ENCODE measurements at regions not wholly inside any gene's neighbourhood (a gene's known extent, or its start where the extent isn't known, plus 50 kb on each side); places are given as distances from the start of the nearest gene placed in this dataset.

GRCh38 chr2:228796386-228796785, 474.7 kb downstream of the PID1 start:
- no peaks in the 10 kb centered on the region for H3K36me3 ChIP-seq (ENCODE audit: control insufficient read depth in 3 of 3, insufficient read depth in 2 of 3, low read depth in 1 of 3, low read length in 3 of 3)
- no peak overlapping the region for H3K27ac ChIP-seq (ENCODE audit: low read depth in 1 of 3, low read length in 2 of 3)
- no peaks in the 10 kb centered on the region for H3K27me3 ChIP-seq (ENCODE audit: control insufficient read depth in 3 of 3, insufficient read depth in 3 of 3, low read length in 3 of 3)
- DNase-seq, result no peak
- 73 to 79% (median 74%) methylated on average over 2 of the region's 2 CpGs for WGBS, 3 donors
- no peaks in the 10 kb centered on the region for H3K4me1 ChIP-seq (ENCODE audit: control insufficient read depth in 3 of 3, insufficient read depth in 2 of 3, low read depth in 1 of 3, low read length in 2 of 3)
- H3K9me3 ChIP-seq (ENCODE audit: control insufficient read depth in 2 of 2, insufficient read depth in 1 of 2, low read depth in 1 of 2, low read length in 1 of 2), result no peaks in the 10 kb centered on the region
- FAIRE-seq, result no peak
- no peak overlapping the region for H3K4me3 ChIP-seq (ENCODE audit: low read depth in 1 of 3, low read length in 3 of 3)

GRCh38 chr2:228793116-228793515, 478.0 kb downstream of the PID1 start:
- Histone ChIP-seq H3K4me1 (ENCODE audit: control insufficient read depth in 3 of 3, insufficient read depth in 2 of 3, low read depth in 1 of 3, low read length in 2 of 3) (no peaks in the 10 kb centered on the region), H3K9me3 (ENCODE audit: control insufficient read depth in 2 of 2, insufficient read depth in 1 of 2, low read depth in 1 of 2, low read length in 1 of 2) (no peaks in the 10 kb centered on the region), H3K27me3 (ENCODE audit: control insufficient read depth in 3 of 3, insufficient read depth in 3 of 3, low read length in 3 of 3) (no peaks in the 10 kb centered on the region), H3K36me3 (ENCODE audit: control insufficient read depth in 3 of 3, insufficient read depth in 2 of 3, low read depth in 1 of 3, low read length in 3 of 3) (no peaks in the 10 kb centered on the region), H3K27ac (ENCODE audit: low read depth in 1 of 3, low read length in 2 of 3) (no peak overlapping the region), H3K4me3 (ENCODE audit: low read depth in 1 of 3, low read length in 3 of 3) (no peak overlapping the region)
- 63 to 72% (median 69%) methylated on average over 2 of the region's 2 CpGs for WGBS, 3 donors
- FAIRE-seq (no peak), DNase-seq (no peak)

GRCh38 chr2:228786901-228787300, 484.2 kb downstream of the PID1 start:
- no peak overlapping the region for H3K4me3 ChIP-seq (ENCODE audit: low read depth in 1 of 3, low read length in 3 of 3)
- H3K27ac ChIP-seq (ENCODE audit: low read depth in 1 of 3, low read length in 2 of 3), result no peak overlapping the region
- no peaks in the 10 kb centered on the region for H3K36me3 ChIP-seq (ENCODE audit: control insufficient read depth in 3 of 3, insufficient read depth in 2 of 3, low read depth in 1 of 3, low read length in 3 of 3)
- no peaks in the 10 kb centered on the region for H3K27me3 ChIP-seq (ENCODE audit: control insufficient read depth in 3 of 3, insufficient read depth in 3 of 3, low read length in 3 of 3)
- H3K4me1 ChIP-seq (ENCODE audit: control insufficient read depth in 3 of 3, insufficient read depth in 2 of 3, low read depth in 1 of 3, low read length in 2 of 3), result no peaks in the 10 kb centered on the region
- DNase-seq, result no peak
- no peak for FAIRE-seq
- WGBS, 3 donors, result 73 to 83% (median 76%) methylated on average over 6 of the region's 6 CpGs
- no peaks in the 10 kb centered on the region for H3K9me3 ChIP-seq (ENCODE audit: control insufficient read depth in 2 of 2, insufficient read depth in 1 of 2, low read depth in 1 of 2, low read length in 1 of 2)

GRCh38 chr2:228782281-228782680, 488.8 kb downstream of the PID1 start:
- FAIRE-seq (no peak), DNase-seq (no peak)
- Histone ChIP-seq H3K4me3 (ENCODE audit: low read depth in 1 of 3, low read length in 3 of 3) (no peak overlapping the region), H3K4me1 (ENCODE audit: control insufficient read depth in 3 of 3, insufficient read depth in 2 of 3, low read depth in 1 of 3, low read length in 2 of 3) (no peaks in the 10 kb centered on the region), H3K27ac (ENCODE audit: low read depth in 1 of 3, low read length in 2 of 3) (no peak overlapping the region), H3K9me3 (ENCODE audit: control insufficient read depth in 2 of 2, insufficient read depth in 1 of 2, low read depth in 1 of 2, low read length in 1 of 2) (no peaks in the 10 kb centered on the region), H3K36me3 (ENCODE audit: control insufficient read depth in 3 of 3, insufficient read depth in 2 of 3, low read depth in 1 of 3, low read length in 3 of 3) (no peaks in the 10 kb centered on the region), H3K27me3 (ENCODE audit: control insufficient read depth in 3 of 3, insufficient read depth in 3 of 3, low read length in 3 of 3) (no peaks in the 10 kb centered on the region)
- 50 to 77% (median 62%) methylated on average over 4 of the region's 4 CpGs for WGBS, 3 donors

- FAIRE-seq (no peak), DNase-seq (no peak)
- no peaks in the 10 kb centered on the region for H3K9me3 ChIP-seq (ENCODE audit: control insufficient read depth in 2 of 2, insufficient read depth in 1 of 2, low read depth in 1 of 2, low read length in 1 of 2)
- no peak overlapping the region for H3K27ac ChIP-seq (ENCODE audit: low read depth in 1 of 3, low read length in 2 of 3)
- no peaks in the 10 kb centered on the region for H3K27me3 ChIP-seq (ENCODE audit: control insufficient read depth in 3 of 3, insufficient read depth in 3 of 3, low read length in 3 of 3)
- H3K4me3 ChIP-seq (ENCODE audit: low read depth in 1 of 3, low read length in 3 of 3), result no peak overlapping the region
- no peaks in the 10 kb centered on the region for H3K4me1 ChIP-seq (ENCODE audit: control insufficient read depth in 3 of 3, insufficient read depth in 2 of 3, low read depth in 1 of 3, low read length in 2 of 3)
- WGBS, 3 donors, result 54 to 65% (median 59%) methylated on average over 5 of the region's 5 CpGs
- no peaks in the 10 kb centered on the region for H3K36me3 ChIP-seq (ENCODE audit: control insufficient read depth in 3 of 3, insufficient read depth in 2 of 3, low read depth in 1 of 3, low read length in 3 of 3)
These were observed 493.2 kb downstream of the PID1 start for GRCh38 chr2:228777855-228778355.

- H3K9me3 ChIP-seq (ENCODE audit: control insufficient read depth in 2 of 2, insufficient read depth in 1 of 2, low read depth in 1 of 2, low read length in 1 of 2), result no peaks in the 10 kb centered on the region
- FAIRE-seq, result no peak
- DNase-seq, result no peak
- no peaks in the 10 kb centered on the region for H3K4me1 ChIP-seq (ENCODE audit: control insufficient read depth in 3 of 3, insufficient read depth in 2 of 3, low read depth in 1 of 3, low read length in 2 of 3)
- H3K27ac ChIP-seq (ENCODE audit: low read depth in 1 of 3, low read length in 2 of 3), result no peak overlapping the region
- WGBS, 3 donors, result 63 to 67% (median 66%) methylated on average over 2 of the region's 2 CpGs
- H3K27me3 ChIP-seq (ENCODE audit: control insufficient read depth in 3 of 3, insufficient read depth in 3 of 3, low read length in 3 of 3), result no peaks in the 10 kb centered on the region
- no peaks in the 10 kb centered on the region for H3K36me3 ChIP-seq (ENCODE audit: control insufficient read depth in 3 of 3, insufficient read depth in 2 of 3, low read depth in 1 of 3, low read length in 3 of 3)
- H3K4me3 ChIP-seq (ENCODE audit: low read depth in 1 of 3, low read length in 3 of 3), result no peak overlapping the region
These were observed 496.5 kb downstream of the PID1 start for GRCh38 chr2:228774548-228774947.

GRCh38 chr2:228771774-228772173, 499.3 kb downstream of the PID1 start:
- Histone ChIP-seq H3K4me3 (ENCODE audit: low read depth in 1 of 3, low read length in 3 of 3) (no peak overlapping the region), H3K27me3 (ENCODE audit: control insufficient read depth in 3 of 3, insufficient read depth in 3 of 3, low read length in 3 of 3) (no peaks in the 10 kb centered on the region), H3K27ac (ENCODE audit: low read depth in 1 of 3, low read length in 2 of 3) (no peak overlapping the region), H3K4me1 (ENCODE audit: control insufficient read depth in 3 of 3, insufficient read depth in 2 of 3, low read depth in 1 of 3, low read length in 2 of 3) (no peaks in the 10 kb centered on the region), H3K9me3 (ENCODE audit: control insufficient read depth in 2 of 2, insufficient read depth in 1 of 2, low read depth in 1 of 2, low read length in 1 of 2) (no peaks in the 10 kb centered on the region), H3K36me3 (ENCODE audit: control insufficient read depth in 3 of 3, insufficient read depth in 2 of 3, low read depth in 1 of 3, low read length in 3 of 3) (no peaks in the 10 kb centered on the region)
- FAIRE-seq (no peak), DNase-seq (no peak)
- 28 to 50% (median 44%) methylated on average over 1 of the region's 1 CpG for WGBS, 3 donors

GRCh38 chr2:228771315-228771714, 499.8 kb downstream of the PID1 start:
- WGBS, 3 donors, result 64 to 77% (median 76%) methylated on average over 5 of the region's 5 CpGs
- Histone ChIP-seq H3K36me3 (ENCODE audit: control insufficient read depth in 3 of 3, insufficient read depth in 2 of 3, low read depth in 1 of 3, low read length in 3 of 3) (no peaks in the 10 kb centered on the region), H3K27ac (ENCODE audit: low read depth in 1 of 3, low read length in 2 of 3) (peak overlapping the region in 1 of 3 donors; percentile 38), H3K9me3 (ENCODE audit: control insufficient read depth in 2 of 2, insufficient read depth in 1 of 2, low read depth in 1 of 2, low read length in 1 of 2) (no peaks in the 10 kb centered on the region), H3K4me1 (ENCODE audit: control insufficient read depth in 3 of 3, insufficient read depth in 2 of 3, low read depth in 1 of 3, low read length in 2 of 3) (no peaks in the 10 kb centered on the region), H3K4me3 (ENCODE audit: low read depth in 1 of 3, low read length in 3 of 3) (no peak overlapping the region), H3K27me3 (ENCODE audit: control insufficient read depth in 3 of 3, insufficient read depth in 3 of 3, low read length in 3 of 3) (no peaks in the 10 kb centered on the region)
- FAIRE-seq (no peak), DNase-seq (no peak)

- Histone ChIP-seq H3K27ac (ENCODE audit: low read depth in 1 of 3, low read length in 2 of 3) (no peak overlapping the region), H3K4me1 (ENCODE audit: control insufficient read depth in 3 of 3, insufficient read depth in 2 of 3, low read depth in 1 of 3, low read length in 2 of 3) (no peaks in the 10 kb centered on the region), H3K36me3 (ENCODE audit: control insufficient read depth in 3 of 3, insufficient read depth in 2 of 3, low read depth in 1 of 3, low read length in 3 of 3) (no peaks in the 10 kb centered on the region), H3K4me3 (ENCODE audit: low read depth in 1 of 3, low read length in 3 of 3) (no peak overlapping the region), H3K9me3 (ENCODE audit: control insufficient read depth in 2 of 2, insufficient read depth in 1 of 2, low read depth in 1 of 2, low read length in 1 of 2) (no peaks in the 10 kb centered on the region), H3K27me3 (ENCODE audit: control insufficient read depth in 3 of 3, insufficient read depth in 3 of 3, low read length in 3 of 3) (no peaks in the 10 kb centered on the region)
- WGBS, 3 donors, result 55 to 76% (median 75%) methylated on average over 1 of the region's 1 CpG
- no peak for DNase-seq
- no peak for FAIRE-seq
These were observed 502.3 kb downstream of the PID1 start for GRCh38 chr2:228768818-228769217.

Data from small intestine (tissue), 7 donors.